Body of pancreas (tissue), 4 donors: ENCODE measurements at regions not wholly inside any gene's neighbourhood (a gene's known extent, or its start where the extent isn't known, plus 50 kb on each side); places are given as distances from the start of the nearest gene placed in this dataset.

Experiments
- ATAC-seq: fragments of 150-250 bp; one replicate; pipeline ENCODE4 v1.9.1; 2016
- DNase-seq, 4 donors: peaks; one replicate each; pipeline ENCODE4 v3.0.0-alpha.2; 2019
- H3K27ac ChIP-seq, 4 donors: fragments of 200-600 bp; sonication (generic); 1 replicate in 3 of 4; 2 replicates in 1 of 4; pipeline versions ENCODE4 v1.5.1 to v1.6.1; 2016 to 2019; ENCODE audit warnings: mild to moderate bottlenecking in 1 of 4, mixed read lengths in 1 of 4, moderate library complexity in 1 of 4
- H3K27me3 ChIP-seq, 2 donors: fragments of 200-600 bp; sonication (generic); one replicate each; pipeline ENCODE4 v1.6.0; 2016; ENCODE audit warnings: mild to moderate bottlenecking in 1 of 2
- H3K36me3 ChIP-seq, 2 donors: fragments of 200-600 bp; sonication (generic); replicated peaks in 1 of 2; 2 replicates each; pipeline ENCODE4 v1.5.1; 2016; ENCODE audit warnings: low read depth in 2 of 2; ENCODE audit not compliant: insufficient read depth in 1 of 2
- H3K4me1 ChIP-seq: fragments of 200-600 bp; sonication (generic); one replicate; pipeline ENCODE4 v1.6.0; 2016
- H3K4me3 ChIP-seq, 2 donors: fragments of 200-600 bp; sonication (generic); 1 replicate in 1 of 2; 2 replicates in 1 of 2; pipeline ENCODE4 v1.5.1; 2016 to 2019
- H3K9me3 ChIP-seq, 3 donors: fragments of 200-600 bp; sonication (generic); 1 replicate in 2 of 3; 2 replicates in 1 of 3; pipeline ENCODE4 v1.5.1; 2016
- CTCF ChIP-seq, 7 experiments: fragments of 450-650 bp in 4 of 7; fragments of 200-600 bp in 3 of 7; sonication (generic) in 3 of 7; IDR thresholded peaks; one replicate each; pipeline ENCODE4 v1.5.1; 2016 to 2019; ENCODE audit warnings: antibody characterized with exemption in 7 of 7
- POLR2A ChIP-seq, 3 donors: fragments of 450-650 bp; IDR thresholded peaks; one replicate each; pipeline ENCODE4 v1.6.1; 2016; ENCODE audit warnings: antibody characterized with exemption in 3 of 3, mild to moderate bottlenecking in 2 of 3
- whole genome bisulfite sequencing, 2 donors: methylation state at CpG; one replicate each; pipeline ENCODE4 v1.1.5; 2017; 5-methylcytosine and 5-hydroxymethylcytosine counted together
- intact Hi-C: fragments of 100-400 bp; cut with DNase I; formaldehyde crosslinking; loops from one replicate; pipeline ENCODE4 v1.15.1; 2023

- intact Hi-C loops = no loop called here
- Histone ChIP-seq H3K27me3 (no peaks in the 10 kb centered on the region), H3K36me3 (no peaks in the 10 kb centered on the region), H3K9me3 (no peaks in the 10 kb centered on the region), H3K4me1 (no peaks in the 10 kb centered on the region), H3K4me3 (no peak overlapping the region), H3K27ac (no peak overlapping the region)
- no peak for TF ChIP-seq CTCF (IDR thresholded peaks at IDR 0.05)
- TF ChIP-seq POLR2A (IDR thresholded peaks at IDR 0.05) = no peak
- ATAC-seq (no peak), DNase-seq (no peak)
- 33 to 35% methylated on average over 3 of the region's 3 CpGs for WGBS, 2 donors
These were observed 74.8 kb upstream of the BCL9 start for GRCh38 chr1:147466543-147466942.

- intact Hi-C loops = no loop called here
- no peak for ATAC-seq
- no peak for TF ChIP-seq CTCF (IDR thresholded peaks at IDR 0.05)
These were observed 71.2 kb upstream of the BCL9 start for GRCh38 chr1:147470079-147470478.

GRCh38 chr1:147472489-147472888 is 68.8 kb upstream of the BCL9 start:
- intact Hi-C loops = no loop called here
- TF ChIP-seq CTCF (IDR thresholded peaks at IDR 0.05) (no peak), POLR2A (IDR thresholded peaks at IDR 0.05) (no peak)
- Histone ChIP-seq H3K9me3 (no peaks in the 10 kb centered on the region), H3K4me1 (peaks cover 11% of the 10 kb centered on the region), H3K27me3 (no peaks in the 10 kb centered on the region), H3K4me3 (no peak overlapping the region), H3K27ac (no peak overlapping the region), H3K36me3 (no peaks in the 10 kb centered on the region)
- DNase-seq (no peak), ATAC-seq (no peak)
- WGBS, 2 donors = 60 to 69% methylated on average over 2 of the region's 2 CpGs

More at GRCh38 chr1:147470079-147470478, 71.2 kb upstream of the BCL9 start:
- no peak for DNase-seq
- Histone ChIP-seq H3K27me3 (no peaks in the 10 kb centered on the region), H3K36me3 (no peaks in the 10 kb centered on the region), H3K4me1 (peaks cover 11% of the 10 kb centered on the region), H3K4me3 (no peak overlapping the region), H3K27ac (no peak overlapping the region), H3K9me3 (no peaks in the 10 kb centered on the region)

- TF ChIP-seq POLR2A (IDR thresholded peaks at IDR 0.05) (no peak), CTCF (IDR thresholded peaks at IDR 0.05) (no peak)
- ATAC-seq (no peak), DNase-seq (no peak)
- Histone ChIP-seq H3K4me3 (no peak overlapping the region), H3K9me3 (no peaks in the 10 kb centered on the region), H3K27ac (no peak overlapping the region), H3K27me3 (no peaks in the 10 kb centered on the region), H3K36me3 (no peaks in the 10 kb centered on the region), H3K4me1 (peaks cover 11% of the 10 kb centered on the region)
- 39 to 49% methylated on average over 5 of the region's 5 CpGs for WGBS, 2 donors
- intact Hi-C loops = no loop called here
These were observed 68.2 kb upstream of the BCL9 start for GRCh38 chr1:147472966-147473732.

GRCh38 chr1:147473733-147474049 is 67.6 kb upstream of the BCL9 start:
- no peaks in the 10 kb centered on the region for H3K36me3 ChIP-seq
- intact Hi-C loops = no loop called here
- no peaks in the 10 kb centered on the region for H3K9me3 ChIP-seq
- no peaks in the 10 kb centered on the region for H3K27me3 ChIP-seq
- no peak overlapping the region for H3K4me3 ChIP-seq
- DNase-seq (no peak), ATAC-seq (no peak)
- no peak for TF ChIP-seq POLR2A (IDR thresholded peaks at IDR 0.05)
- TF ChIP-seq CTCF (IDR thresholded peaks at IDR 0.05) = no peak
- H3K27ac ChIP-seq = no peak overlapping the region
- H3K4me1 ChIP-seq = peaks cover 11% of the 10 kb centered on the region
